Activated T-helper 1 cell treated with anti-CD3 and anti-CD28 coated beads, Interleukin-2, amount 50 U/mL, for 16 hours (primary cell): ENCODE measurements at regions not wholly inside any gene's neighbourhood (a gene's known extent, or its start where the extent isn't known, plus 50 kb on each side); places are given as distances from the start of the nearest gene placed in this dataset.

Source experiments
- DNase-seq, 2 donors: peaks; one replicate each; pipeline ENCODE4 v3.0.0-alpha.2; 2020; ENCODE audit warnings: low read depth in 1 of 2, low spot score in 1 of 2

- DNase-seq: no peak
Measured at GRCh38 chr1:172753964-172754363, 95.1 kb downstream of the FASLG start.

GRCh38 chr1:172754609-172755008 lies 95.7 kb downstream of the FASLG start:
- no peak for DNase-seq

GRCh38 chr1:172755099-172755498 lies 96.2 kb downstream of the FASLG start:
- DNase-seq: no peak

GRCh38 chr1:172756024-172756423 lies 97.1 kb downstream of the FASLG start:
- no peak for DNase-seq

GRCh38 chr1:172758259-172758658 lies 99.4 kb downstream of the FASLG start:
- no peak for DNase-seq

- no peak for DNase-seq
Measured at GRCh38 chr1:172760121-172760520, 101.2 kb downstream of the FASLG start.

- no peak for DNase-seq
Measured at GRCh38 chr1:172761581-172762486, 102.9 kb downstream of the FASLG start.

GRCh38 chr1:172763057-172763456 lies 104.2 kb downstream of the FASLG start:
- no peak for DNase-seq

- no peak for DNase-seq
Measured at GRCh38 chr1:172764378-172764777, 105.5 kb downstream of the FASLG start.

GRCh38 chr1:172766462-172766861 lies 107.6 kb downstream of the FASLG start:
- no peak for DNase-seq

GRCh38 chr1:172770071-172770470 lies 111.2 kb downstream of the FASLG start:
- no peak for DNase-seq

GRCh38 chr1:172774561-172774960 lies 115.7 kb downstream of the FASLG start:
- no peak for DNase-seq

- no peak for DNase-seq
Measured at GRCh38 chr1:172775606-172776005, 116.7 kb downstream of the FASLG start.

GRCh38 chr1:172776071-172776470 lies 117.2 kb downstream of the FASLG start:
- no peak for DNase-seq

- DNase-seq: no peak
Measured at GRCh38 chr1:172777767-172778166, 118.9 kb downstream of the FASLG start.

GRCh38 chr1:172778456-172779455 lies 119.9 kb downstream of the FASLG start:
- no peak for DNase-seq

- no peak for DNase-seq
Measured at GRCh38 chr1:172779491-172779890, 120.6 kb downstream of the FASLG start.

- no peak for DNase-seq
Measured at GRCh38 chr1:172781513-172782140, 122.7 kb downstream of the FASLG start.

GRCh38 chr1:172789840-172790239 lies 130.9 kb downstream of the FASLG start:
- no peak for DNase-seq

- DNase-seq: no peak
Measured at GRCh38 chr1:172790245-172790644, 131.3 kb downstream of the FASLG start.

GRCh38 chr1:172793823-172794222 lies 134.9 kb downstream of the FASLG start:
- DNase-seq: no peak
